CD14-positive monocyte (primary cell): ENCODE measurements at regions not wholly inside any gene's neighbourhood (a gene's known extent, or its start where the extent isn't known, plus 50 kb on each side); places are given as distances from the start of the nearest gene placed in this dataset.

ENCODE experiments used
- DNase-seq, 3 donors: peaks; one replicate each; pipeline ENCODE4 v3.0.0-alpha.2; 2011 to 2022
- H2AFZ ChIP-seq: 2 replicates; pipeline ENCODE4 v1.6.0; 2012; ENCODE audit warnings: mild to moderate bottlenecking, low read depth, low read length, inconsistent platforms; ENCODE audit not compliant: insufficient read depth, poor library complexity, severe bottlenecking
- H3K27ac ChIP-seq, 2 donors: 1 replicate in 1 of 2; 2 replicates in 1 of 2; pipeline ENCODE4 v1.5.1; 2012 to 2013; ENCODE audit warnings: low read length in 2 of 2, control low read depth in 1 of 2, inconsistent platforms in 1 of 2, low read depth in 1 of 2, mild to moderate bottlenecking in 1 of 2
- H3K27me3 ChIP-seq, 2 donors: one replicate each; pipeline versions ENCODE4 v1.6.0 to v1.6.1; 2011 to 2013; ENCODE audit warnings: low read length in 2 of 2; ENCODE audit not compliant: control insufficient read depth in 2 of 2, insufficient read depth in 2 of 2
- H3K36me3 ChIP-seq, 2 donors: replicated peaks in 1 of 2; 1 replicate in 1 of 2; 2 replicates in 1 of 2; pipeline versions ENCODE4 v1.5.1 to v1.6.1; 2012 to 2013; ENCODE audit warnings: low read length in 2 of 2, control low read depth in 1 of 2, inconsistent platforms in 1 of 2, mild to moderate bottlenecking in 1 of 2; ENCODE audit not compliant: insufficient read depth in 2 of 2, control insufficient read depth in 1 of 2
- H3K4me1 ChIP-seq, 2 donors: 1 replicate in 1 of 2; 2 replicates in 1 of 2; pipeline versions ENCODE4 v1.5.1 to v1.6.1; 2012 to 2013; ENCODE audit warnings: low read length in 2 of 2, control low read depth in 1 of 2, inconsistent platforms in 1 of 2, mild to moderate bottlenecking in 1 of 2, moderate library complexity in 1 of 2; ENCODE audit not compliant: insufficient read depth in 2 of 2, control insufficient read depth in 1 of 2
- H3K4me2 ChIP-seq: replicated peaks from 2 replicates; pipeline ENCODE3; 2012; ENCODE audit warnings: low read length, moderate library complexity, mild to moderate bottlenecking; ENCODE audit not compliant: poor library complexity, severe bottlenecking; ENCODE audit errors: extremely low read depth
- H3K4me3 ChIP-seq, 3 experiments: fragments of 200-600 bp in 1 of 3; sonication (generic) in 1 of 3; replicated peaks in 1 of 3; 1 replicate in 2 of 3; 2 replicates in 1 of 3; pipeline ENCODE4 v1.5.1; 2011 to 2013; ENCODE audit warnings: low read length in 3 of 3, mild to moderate bottlenecking in 3 of 3, control low read depth in 2 of 3, low read depth in 2 of 3, inconsistent platforms in 1 of 3, moderate library complexity in 1 of 3
- H3K79me2 ChIP-seq: 2 replicates; pipeline ENCODE4 v1.6.0; 2012; ENCODE audit warnings: mild to moderate bottlenecking, control low read depth, inconsistent platforms, low read length, moderate library complexity; ENCODE audit not compliant: insufficient read depth
- H3K9ac ChIP-seq: 2 replicates; pipeline ENCODE4 v1.6.0; 2017; ENCODE audit warnings: low read length, mild to moderate bottlenecking; ENCODE audit not compliant: insufficient read depth, poor library complexity, severe bottlenecking
- H3K9me3 ChIP-seq, 2 donors: replicated peaks in 1 of 2; 1 replicate in 1 of 2; 2 replicates in 1 of 2; pipeline versions ENCODE4 v1.5.1 to v1.6.1; 2012 to 2013; ENCODE audit warnings: low read length in 2 of 2, control low read depth in 1 of 2; ENCODE audit not compliant: control insufficient read depth in 1 of 2, insufficient read depth in 1 of 2
- H4K20me1 ChIP-seq: 2 replicates; pipeline ENCODE4 v1.6.0; 2012; ENCODE audit warnings: mild to moderate bottlenecking, low read length, control low read depth, moderate library complexity; ENCODE audit not compliant: insufficient read depth
- H3K27ac Mint-ChIP-seq, 7 donors: one replicate each; pipeline ENCODE4 v1.8.0; 2020; ENCODE audit warnings: mild to moderate bottlenecking in 7 of 7, mixed read lengths in 7 of 7, moderate library complexity in 6 of 7, inconsistent platforms in 2 of 7
- H3K27me3 Mint-ChIP-seq, 3 donors: one replicate each; pipeline ENCODE4 v1.8.0; 2021 to 2022; ENCODE audit warnings: low read depth in 3 of 3, mild to moderate bottlenecking in 3 of 3, mixed read lengths in 3 of 3, moderate library complexity in 3 of 3, inconsistent platforms in 1 of 3
- H3K36me3 Mint-ChIP-seq, 2 donors: one replicate each; pipeline ENCODE4 v1.8.0; 2020; ENCODE audit warnings: mixed read lengths in 2 of 2, inconsistent platforms in 1 of 2, mild to moderate bottlenecking in 1 of 2
- H3K4me1 Mint-ChIP-seq: one replicate; pipeline ENCODE4 v1.8.0; 2020; ENCODE audit warnings: mild to moderate bottlenecking, mixed read lengths
- H3K4me3 Mint-ChIP-seq, 2 donors: one replicate each; pipeline ENCODE4 v1.8.0; 2020; ENCODE audit warnings: mild to moderate bottlenecking in 2 of 2, mixed read lengths in 2 of 2, moderate library complexity in 1 of 2
- H3K9me3 Mint-ChIP-seq, 7 donors: one replicate each; pipeline ENCODE4 v1.8.0; 2020 to 2022; ENCODE audit warnings: mixed read lengths in 7 of 7, mild to moderate bottlenecking in 6 of 7, moderate library complexity in 6 of 7, inconsistent platforms in 2 of 7
- WGBS: methylation state at CpG from one replicate; pipeline ENCODE4 v1.1.5; 2013; ENCODE audit warnings: missing lambda C conversion rate; ENCODE audit not compliant: insufficient coverage; 5-methylcytosine and 5-hydroxymethylcytosine counted together
- intact Hi-C, 2 donors: fragments of 100-400 bp; cut with micrococcal nuclease; formaldehyde crosslinking; loops; one replicate each; pipeline versions ENCODE4 v1.15.0 to v1.15.1; 2023
- TF ChIP-seq, protein P1 (sequence below): fragments of 200-600 bp; IDR thresholded peaks from one replicate; pipeline ENCODE4 v1.8.0; 2022; ENCODE audit warnings: antibody characterized with exemption, mild to moderate bottlenecking

DNA sequence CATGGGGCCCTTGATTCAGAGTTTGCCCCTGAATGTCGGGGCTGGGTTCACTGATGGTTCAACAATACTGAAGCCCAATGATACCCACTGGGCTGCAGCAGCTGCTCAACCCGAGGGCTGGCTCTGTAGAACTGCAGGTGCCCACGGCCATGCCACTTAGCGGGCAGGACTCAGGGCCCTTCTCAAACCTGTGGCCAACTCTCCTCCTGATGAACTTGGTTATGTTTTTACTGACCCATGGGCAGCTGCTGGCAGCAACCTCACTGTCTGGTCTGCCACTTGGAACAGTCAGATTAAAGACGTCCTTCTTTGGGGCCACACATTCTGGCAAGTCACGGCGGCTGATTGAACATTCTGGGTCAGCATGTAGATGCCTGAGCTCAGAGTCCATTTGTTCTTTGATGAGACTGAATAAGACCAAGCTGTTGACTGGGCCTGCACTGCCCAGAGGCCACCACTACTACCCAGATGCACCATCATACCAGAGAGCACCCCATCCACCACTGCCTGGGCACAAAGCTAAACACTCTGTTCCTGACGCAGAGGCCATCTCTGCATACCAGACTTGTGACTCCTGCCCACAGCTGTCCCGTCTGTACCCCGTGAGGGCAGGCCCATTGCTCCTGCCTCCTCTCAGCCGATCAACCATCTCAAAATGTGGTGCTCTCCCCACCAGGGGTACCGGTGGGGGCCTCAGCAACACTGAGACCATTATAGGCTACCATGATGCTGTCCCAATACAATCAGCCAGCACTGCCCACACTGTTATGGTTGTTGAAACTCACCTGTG lies 67.8 kb downstream of the SHANK2 start:
- Histone ChIP-seq H3K9me3 (peaks cover 0 to 4% of the 10 kb centered on the region in 2 donors), H4K20me1 (no peaks in the 10 kb centered on the region), H3K4me1 (no peaks in the 10 kb centered on the region), H3K27me3 (peaks cover 0 to 5% of the 10 kb centered on the region in 2 donors), H3K4me2 (no peak overlapping the region), H3K36me3 (no peaks in the 10 kb centered on the region), H3K9ac (no peak overlapping the region), H3K4me3 (no peak overlapping the region), H3K79me2 (no peaks in the 10 kb centered on the region), H3K27ac (no peak overlapping the region), H2AFZ (no peak overlapping the region)
- no peak for DNase-seq
- Mint-ChIP-seq H3K9me3 (peaks cover 0 to 18% (median 3%) of the 10 kb centered on the region in 7 donors), H3K36me3 (no peaks in the 10 kb centered on the region), H3K4me3 (no peak overlapping the region), H3K4me1 (no peaks in the 10 kb centered on the region), H3K27me3 (peaks cover 3 to 16% (median 5%) of the 10 kb centered on the region in 3 donors), H3K27ac (no peak overlapping the region)
- intact Hi-C loops = no loop called here
- TF ChIP-seq, protein P1, sequence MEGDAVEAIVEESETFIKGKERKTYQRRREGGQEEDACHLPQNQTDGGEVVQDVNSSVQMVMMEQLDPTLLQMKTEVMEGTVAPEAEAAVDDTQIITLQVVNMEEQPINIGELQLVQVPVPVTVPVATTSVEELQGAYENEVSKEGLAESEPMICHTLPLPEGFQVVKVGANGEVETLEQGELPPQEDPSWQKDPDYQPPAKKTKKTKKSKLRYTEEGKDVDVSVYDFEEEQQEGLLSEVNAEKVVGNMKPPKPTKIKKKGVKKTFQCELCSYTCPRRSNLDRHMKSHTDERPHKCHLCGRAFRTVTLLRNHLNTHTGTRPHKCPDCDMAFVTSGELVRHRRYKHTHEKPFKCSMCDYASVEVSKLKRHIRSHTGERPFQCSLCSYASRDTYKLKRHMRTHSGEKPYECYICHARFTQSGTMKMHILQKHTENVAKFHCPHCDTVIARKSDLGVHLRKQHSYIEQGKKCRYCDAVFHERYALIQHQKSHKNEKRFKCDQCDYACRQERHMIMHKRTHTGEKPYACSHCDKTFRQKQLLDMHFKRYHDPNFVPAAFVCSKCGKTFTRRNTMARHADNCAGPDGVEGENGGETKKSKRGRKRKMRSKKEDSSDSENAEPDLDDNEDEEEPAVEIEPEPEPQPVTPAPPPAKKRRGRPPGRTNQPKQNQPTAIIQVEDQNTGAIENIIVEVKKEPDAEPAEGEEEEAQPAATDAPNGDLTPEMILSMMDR = no peak
- WGBS = 94% methylated on average over 12 of the region's 12 CpGs

DNA sequence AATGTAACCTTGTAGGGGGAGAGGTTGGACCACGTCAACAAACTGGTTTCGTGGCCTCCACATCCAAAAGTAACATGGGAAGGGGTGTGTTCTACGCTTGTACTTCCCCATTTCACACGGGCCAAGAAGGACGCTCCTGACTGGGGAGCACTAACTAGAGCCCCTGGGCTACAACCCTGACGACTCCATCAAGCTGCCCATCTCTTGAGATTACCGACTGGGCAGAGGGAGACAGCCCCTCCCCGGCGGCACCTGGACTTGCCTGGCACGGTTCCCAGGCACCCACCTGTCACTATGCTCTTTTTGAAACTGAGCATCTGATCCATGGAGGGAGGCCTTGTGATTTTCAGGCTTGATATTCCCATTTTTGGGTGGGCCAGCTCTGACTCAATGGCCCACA lies 68.5 kb downstream of the SHANK2 start:
- Histone ChIP-seq H3K9me3 (peaks cover 0 to 4% of the 10 kb centered on the region in 2 donors), H2AFZ (no peak overlapping the region), H3K36me3 (no peaks in the 10 kb centered on the region), H3K79me2 (no peaks in the 10 kb centered on the region), H4K20me1 (no peaks in the 10 kb centered on the region), H3K27me3 (peaks cover 0 to 5% of the 10 kb centered on the region in 2 donors), H3K4me3 (no peak overlapping the region), H3K4me1 (no peaks in the 10 kb centered on the region), H3K4me2 (no peak overlapping the region), H3K9ac (no peak overlapping the region), H3K27ac (no peak overlapping the region)
- H3K27ac Mint-ChIP-seq = no peak overlapping the region
- no peak overlapping the region for H3K4me3 Mint-ChIP-seq
- H3K36me3 Mint-ChIP-seq = no peaks in the 10 kb centered on the region
- 79% methylated on average over 8 of the region's 10 CpGs for WGBS
- TF ChIP-seq, protein P1 = no peak
- H3K27me3 Mint-ChIP-seq = peaks cover 5 to 19% (median 6%) of the 10 kb centered on the region in 3 donors
- intact Hi-C loops = no loop called here
- no peaks in the 10 kb centered on the region for H3K4me1 Mint-ChIP-seq
- no peak for DNase-seq
- H3K9me3 Mint-ChIP-seq = peaks cover 0 to 16% (median 3%) of the 10 kb centered on the region in 7 donors
